LHCN-M2 (cell line): ENCODE measurements at regions not wholly inside any gene's neighbourhood (a gene's known extent, or its start where the extent isn't known, plus 50 kb on each side); places are given as distances from the start of the nearest gene placed in this dataset.
A peak's percentile ranks its signal among the peaks of the same experiment; 100 is the strongest.

Experiments used
- DNase-seq: peaks from one replicate; pipeline ENCODE4 v3.0.0-alpha.2; 2012; ENCODE audit warnings: low read depth

DNA sequence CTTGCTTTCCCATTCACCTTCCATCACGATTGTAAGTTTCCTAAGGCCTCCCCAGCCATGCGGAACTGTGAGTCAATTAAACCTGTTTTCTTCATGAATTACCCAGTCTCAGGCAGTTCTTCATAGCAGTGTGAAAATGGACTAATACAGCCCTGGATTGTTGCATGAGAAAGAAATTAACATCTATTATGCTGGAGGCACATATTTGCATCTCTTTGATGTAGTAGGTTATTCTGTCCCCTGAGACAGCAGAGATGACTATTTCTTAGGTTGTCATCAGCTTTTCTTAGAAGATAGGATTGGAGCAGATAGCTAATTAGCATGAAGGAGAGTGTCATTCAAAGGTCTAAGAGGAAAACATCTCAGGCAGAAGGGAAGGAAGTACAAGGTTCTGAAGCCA lies 166.2 kb downstream of the OMA1 start:
- DNase-seq: no peak

DNA sequence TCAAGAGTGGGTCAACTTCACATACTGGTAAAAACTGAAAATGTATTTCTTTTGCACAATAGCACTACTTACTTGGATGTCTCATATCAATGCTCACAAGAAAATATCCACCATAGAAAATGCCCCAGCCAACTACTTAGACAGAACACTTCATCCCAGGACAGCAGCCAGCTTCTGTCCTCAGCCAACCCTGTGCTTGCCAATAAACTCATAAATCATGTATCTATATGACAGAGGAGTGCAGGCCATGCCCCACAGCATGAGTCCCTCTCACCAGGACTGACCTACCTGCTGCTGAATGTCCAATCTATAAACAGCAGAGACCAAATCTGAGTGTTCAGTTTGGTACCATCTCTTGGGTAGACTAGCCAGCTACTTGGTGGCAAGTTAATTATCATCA lies 179.3 kb downstream of the OMA1 start:
- DNase-seq: no peak

DNA sequence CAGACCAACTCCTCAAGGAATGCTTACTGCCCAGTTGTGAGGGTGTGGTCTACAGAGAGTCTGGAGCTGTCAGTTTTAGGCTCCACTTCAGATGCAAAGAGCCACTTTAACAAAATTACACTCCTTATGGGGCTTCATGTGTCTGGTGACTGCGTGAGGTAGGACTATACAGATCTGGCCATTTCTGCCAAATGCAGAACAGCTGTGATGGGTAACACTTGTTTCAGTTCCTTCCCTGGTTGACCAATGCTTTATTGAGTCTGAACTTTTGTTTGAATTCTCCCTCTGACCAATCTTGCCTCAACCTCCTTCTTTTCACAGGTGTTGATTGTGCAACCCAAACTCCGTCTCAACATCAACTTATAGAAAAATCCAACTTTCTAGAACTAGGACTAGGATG lies 181.2 kb downstream of the OMA1 start:
- DNase-seq: no peak

DNA sequence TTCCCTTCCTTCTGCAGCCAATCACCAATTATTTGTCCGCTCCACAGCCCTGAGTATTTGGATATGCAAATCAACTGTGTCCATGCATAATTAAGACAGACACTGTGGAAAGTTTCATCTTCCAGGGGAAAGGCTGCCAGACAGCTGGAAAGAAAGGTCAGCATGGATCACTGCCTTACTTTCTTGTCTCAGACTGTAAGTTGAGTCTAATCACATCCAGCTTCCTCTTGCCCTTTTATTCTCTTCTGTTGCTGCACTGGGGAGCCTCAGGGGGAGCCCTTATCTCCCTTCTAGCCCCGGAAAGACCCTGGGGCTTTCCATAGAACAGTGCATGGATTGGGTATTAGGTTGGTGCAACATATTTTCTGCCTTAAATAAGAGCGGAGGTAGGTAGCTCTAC lies 182.9 kb downstream of the OMA1 start:
- no peak for DNase-seq

DNA sequence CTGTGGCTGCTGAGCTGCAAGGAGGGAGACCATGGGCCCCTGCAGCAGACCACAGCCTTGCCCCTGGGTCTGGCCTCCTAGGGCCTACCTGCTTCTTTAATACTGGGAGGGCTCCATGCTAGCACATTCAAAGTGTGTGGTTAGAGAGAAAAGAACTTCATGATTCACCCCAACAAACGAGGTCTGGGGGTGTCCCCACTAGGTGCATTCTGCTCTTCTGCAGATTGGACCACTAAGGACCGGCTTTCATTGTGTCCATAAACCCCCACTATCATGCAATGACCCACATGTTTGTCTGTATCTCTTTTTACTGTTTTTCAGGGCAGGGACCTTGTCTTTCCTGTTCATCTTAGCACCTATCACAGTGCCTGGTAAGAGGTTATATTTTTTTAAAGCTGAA lies 185.4 kb downstream of the OMA1 start:
- DNase-seq: no peak

DNA sequence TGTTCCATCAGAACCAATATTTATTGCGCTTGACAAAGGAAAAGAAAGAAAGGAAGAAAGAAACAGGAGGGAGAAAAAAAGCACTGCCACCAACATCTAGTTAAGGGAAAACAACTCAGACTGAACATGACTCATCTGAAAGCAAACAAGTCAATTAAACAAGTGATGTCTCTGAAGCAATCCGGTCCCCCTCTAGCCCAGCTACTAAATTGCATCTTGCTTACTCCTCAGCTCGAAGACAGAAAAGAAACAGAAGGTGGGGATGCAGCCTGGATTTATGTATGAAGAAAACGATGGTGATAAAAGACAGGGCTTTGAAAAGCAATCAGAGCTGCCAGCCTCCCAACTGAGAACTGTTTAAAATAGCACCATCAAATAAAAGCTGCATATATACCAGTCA lies 188.2 kb downstream of the OMA1 start:
- peak; percentile 8 for DNase-seq

DNA sequence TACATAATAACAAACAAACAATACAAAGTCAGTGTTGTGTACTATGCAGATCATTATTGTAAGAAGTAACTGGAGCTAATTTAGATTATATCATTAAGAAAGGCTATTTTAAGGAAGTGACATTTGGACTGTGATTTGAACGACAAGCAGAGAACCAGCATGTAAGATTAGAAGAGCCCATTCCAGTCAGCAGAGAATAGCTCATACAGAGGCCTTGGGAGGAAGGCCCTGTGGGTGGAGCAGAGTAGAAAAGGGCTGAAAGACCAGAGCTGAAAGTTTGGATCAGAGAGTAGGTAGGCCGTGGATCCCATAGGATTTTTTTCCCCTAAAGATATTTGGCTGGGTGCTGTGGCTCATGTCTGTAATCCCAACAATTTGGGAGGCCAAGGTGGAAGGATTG lies 190.1 kb downstream of the OMA1 start:
- DNase-seq: no peak

DNA sequence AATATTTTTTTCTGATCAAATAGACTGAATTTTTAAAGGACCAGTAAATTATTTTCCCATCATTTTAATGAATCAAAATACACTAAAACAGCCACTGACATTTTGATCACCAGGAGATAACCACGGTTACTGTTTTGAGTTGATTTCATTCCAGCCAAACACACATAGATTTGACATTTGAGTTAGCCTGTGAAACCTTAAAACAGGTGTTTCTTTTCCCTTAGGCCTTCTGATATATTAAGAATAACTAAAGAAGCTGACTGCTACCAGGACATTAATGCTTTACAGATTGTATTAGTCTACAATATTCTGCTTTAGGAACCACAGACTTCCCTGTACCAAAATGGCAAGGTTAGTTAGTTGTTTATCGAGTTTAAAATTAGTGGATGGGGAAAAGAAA lies 193.4 kb downstream of the OMA1 start:
- no peak for DNase-seq

DNA sequence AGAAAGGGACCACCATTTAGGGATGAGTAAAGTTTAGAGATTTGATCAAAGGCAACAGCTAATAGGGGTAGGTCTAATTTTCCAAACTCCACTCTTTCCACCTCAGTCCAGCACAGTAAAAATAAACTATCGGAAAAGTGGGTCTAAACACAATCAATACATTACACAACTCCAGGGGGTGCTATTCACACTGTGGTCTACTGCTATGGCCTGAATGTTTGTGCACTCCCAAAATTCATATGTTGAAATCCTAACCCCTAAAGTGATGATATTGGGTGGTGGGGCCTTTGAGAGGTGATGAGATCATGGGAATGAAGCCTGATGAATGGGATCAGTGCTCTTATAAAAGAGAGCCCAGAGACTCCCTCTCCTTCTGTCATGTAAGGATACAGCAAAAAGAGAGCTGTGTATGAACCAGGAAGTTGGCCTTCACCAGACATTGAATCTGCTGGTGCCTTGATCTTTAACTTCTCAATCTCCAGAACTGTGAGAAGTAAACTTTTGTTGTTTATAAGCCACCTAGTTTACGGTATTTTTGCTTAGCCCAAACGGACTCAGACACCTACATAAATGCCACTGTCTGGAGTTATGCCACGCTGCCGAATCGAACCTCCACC lies 193.9 kb downstream of the OMA1 start:
- no peak for DNase-seq

DNA sequence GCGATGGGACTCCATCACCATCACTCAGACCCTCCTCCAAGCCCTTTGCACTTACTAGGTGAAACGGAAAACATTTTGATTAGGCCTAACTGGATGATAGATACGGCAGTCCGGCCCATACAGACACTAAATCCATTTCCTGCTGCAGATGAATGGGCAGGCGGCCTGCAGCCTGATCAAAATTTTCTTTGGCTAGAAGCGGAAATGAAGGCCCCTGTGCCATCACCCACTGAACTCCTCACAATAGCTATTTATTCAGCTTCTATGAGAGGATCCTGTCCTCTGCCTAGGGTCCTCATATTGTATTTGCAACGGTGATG lies 200.5 kb downstream of the OMA1 start:
- no peak for DNase-seq

DNA sequence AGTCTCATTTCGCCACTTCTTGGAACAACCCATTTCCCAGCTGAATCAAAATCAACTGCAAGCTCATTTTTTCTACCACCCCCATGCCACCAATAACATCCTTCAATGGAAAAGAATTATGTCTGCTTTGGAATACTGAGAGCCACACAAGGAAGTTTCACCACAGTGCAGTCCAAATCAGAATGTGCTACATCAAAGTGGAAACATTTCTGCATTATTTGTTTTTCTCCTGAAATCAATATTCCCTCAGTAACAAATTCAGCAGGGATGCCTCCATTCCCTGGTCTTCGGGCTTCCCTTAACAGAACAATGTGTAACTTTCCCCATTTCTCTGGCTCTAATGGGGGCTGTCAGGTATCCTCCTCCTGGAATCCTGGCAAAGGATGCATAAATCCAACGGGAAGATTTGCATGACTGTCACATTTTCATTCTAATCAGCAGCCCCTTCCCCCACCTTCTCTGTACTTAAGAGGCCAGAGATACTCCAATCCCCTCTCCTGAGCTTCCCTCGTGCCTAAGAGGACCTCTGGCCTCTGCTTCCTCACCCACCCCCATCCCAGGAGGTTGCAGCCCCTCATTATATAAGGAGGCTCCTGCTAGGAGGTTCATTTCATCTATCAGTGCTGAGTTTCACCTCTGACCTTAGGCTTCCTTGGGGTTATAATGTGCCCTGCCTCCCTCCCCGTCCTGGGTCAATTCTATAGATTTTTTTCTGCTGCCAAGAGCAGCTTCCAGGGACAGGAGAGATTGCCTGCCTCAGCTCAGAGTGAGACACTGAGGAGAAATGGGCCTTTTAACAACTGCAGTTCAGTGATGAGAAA lies 201.1 kb downstream of the OMA1 start:
- no peak for DNase-seq

DNA sequence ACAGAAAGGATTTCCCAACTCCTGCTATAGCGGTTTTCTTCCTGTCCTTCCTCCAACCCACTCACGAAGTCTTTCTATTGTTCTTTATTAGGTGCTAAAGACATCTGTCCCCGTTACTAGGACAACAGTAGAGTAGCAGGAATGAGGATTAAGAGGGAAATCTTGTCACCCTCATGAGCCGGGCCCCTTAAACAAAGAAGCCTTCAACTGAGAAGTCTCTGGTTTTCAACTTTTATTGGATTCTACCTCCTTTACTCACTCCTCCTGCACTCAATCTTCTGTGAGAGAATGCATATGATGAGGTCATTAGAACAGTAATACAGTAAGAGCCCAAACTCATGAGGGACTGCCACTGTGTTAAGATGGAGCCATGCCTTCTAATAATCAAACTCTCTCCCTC lies 206.3 kb downstream of the OMA1 start:
- DNase-seq: no peak

DNA sequence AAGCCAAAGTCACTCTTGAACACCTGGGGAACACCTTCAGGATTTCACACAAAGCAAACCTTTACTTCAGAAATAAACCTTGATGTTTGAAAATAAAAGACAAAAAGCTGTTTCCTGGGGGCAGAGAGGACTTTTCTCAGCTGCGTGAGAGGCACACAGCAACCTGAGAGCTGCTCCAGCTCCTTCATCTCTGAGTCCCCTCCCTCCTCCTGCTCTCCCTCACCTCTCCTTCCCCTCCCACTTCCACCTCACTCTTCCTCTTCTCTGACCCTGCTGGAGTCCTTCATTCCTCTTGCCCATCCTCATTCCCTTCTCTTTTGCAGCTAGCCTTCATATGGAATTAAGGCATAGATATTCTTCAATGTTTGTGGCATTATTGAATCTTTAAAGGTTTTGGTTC lies 208.4 kb downstream of the OMA1 start:
- no peak for DNase-seq

DNA sequence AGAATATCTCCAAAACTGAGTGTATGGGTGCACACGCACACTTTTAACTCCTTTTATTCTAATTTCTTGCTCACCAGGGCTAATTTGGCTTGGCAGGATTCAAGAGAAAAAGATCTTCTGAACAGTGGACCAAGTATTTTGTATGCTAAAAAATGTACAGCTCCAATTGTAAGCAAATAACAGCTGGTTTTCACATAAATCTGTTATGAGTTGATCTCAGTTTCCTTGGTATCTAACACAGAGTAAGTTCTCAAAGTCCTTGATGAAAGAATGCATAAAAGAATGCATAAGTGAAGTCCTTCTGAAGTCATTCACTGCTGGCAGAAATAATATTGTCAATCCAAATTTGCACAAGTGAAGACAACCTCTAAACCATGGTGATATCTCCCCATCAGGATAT lies 213.0 kb downstream of the OMA1 start:
- DNase-seq: no peak

DNA sequence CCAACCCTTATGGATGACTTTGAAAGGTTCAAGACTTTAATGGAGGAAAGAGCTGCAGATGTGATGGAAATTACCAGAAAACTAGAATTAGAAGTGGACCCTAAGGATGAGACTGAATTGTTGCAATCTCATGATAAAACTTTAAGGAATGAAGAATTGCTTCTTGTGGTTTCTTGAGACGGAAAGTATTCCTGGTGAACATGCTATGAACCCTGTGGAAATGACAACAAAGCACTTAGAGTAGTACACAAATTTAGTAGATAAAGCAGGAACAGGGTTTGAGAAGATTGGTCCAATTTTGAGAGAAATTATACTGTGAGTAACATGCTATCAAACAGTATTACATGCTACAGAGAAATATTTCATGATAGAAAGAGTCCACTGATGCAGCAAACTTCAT lies 215.4 kb downstream of the OMA1 start:
- no peak for DNase-seq

DNA sequence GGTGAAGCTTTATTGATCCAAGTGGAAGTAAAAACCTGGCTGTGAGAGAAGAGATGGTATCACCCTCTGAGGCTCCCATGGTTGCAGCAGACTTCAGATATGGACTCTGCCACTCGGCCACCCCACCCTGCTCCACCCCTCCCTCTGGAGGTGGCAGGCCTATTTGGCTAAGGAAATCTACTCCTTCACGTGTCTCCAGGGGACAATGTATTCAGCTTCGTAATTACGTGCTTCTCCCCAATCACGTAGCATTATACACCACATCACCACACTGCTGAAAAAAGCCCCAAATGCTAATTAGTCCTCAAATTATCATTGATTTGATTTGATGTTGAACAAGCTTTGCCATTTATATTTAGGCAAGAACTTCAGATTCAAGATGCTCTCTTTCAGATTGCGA lies 220.7 kb downstream of the OMA1 start:
- no peak for DNase-seq

DNA sequence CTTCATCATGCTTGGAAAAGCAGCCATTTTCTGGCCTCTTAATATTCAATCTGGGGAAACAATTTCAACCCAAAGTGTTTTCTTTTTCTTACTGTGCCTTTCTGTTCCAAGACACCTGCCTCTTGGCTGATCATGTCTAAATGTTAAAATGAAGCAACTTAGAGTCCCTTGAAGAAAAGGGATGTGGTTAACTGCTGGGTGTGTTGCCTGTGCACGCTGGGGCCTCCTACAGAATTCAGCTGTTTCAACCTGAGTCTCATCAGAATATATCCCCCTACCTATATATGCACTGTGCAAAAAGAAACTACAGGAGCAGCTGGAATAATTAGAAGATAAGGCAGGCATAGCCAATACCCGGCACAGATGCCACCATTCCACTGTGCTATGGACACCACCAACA lies 222.0 kb downstream of the OMA1 start:
- no peak for DNase-seq

DNA sequence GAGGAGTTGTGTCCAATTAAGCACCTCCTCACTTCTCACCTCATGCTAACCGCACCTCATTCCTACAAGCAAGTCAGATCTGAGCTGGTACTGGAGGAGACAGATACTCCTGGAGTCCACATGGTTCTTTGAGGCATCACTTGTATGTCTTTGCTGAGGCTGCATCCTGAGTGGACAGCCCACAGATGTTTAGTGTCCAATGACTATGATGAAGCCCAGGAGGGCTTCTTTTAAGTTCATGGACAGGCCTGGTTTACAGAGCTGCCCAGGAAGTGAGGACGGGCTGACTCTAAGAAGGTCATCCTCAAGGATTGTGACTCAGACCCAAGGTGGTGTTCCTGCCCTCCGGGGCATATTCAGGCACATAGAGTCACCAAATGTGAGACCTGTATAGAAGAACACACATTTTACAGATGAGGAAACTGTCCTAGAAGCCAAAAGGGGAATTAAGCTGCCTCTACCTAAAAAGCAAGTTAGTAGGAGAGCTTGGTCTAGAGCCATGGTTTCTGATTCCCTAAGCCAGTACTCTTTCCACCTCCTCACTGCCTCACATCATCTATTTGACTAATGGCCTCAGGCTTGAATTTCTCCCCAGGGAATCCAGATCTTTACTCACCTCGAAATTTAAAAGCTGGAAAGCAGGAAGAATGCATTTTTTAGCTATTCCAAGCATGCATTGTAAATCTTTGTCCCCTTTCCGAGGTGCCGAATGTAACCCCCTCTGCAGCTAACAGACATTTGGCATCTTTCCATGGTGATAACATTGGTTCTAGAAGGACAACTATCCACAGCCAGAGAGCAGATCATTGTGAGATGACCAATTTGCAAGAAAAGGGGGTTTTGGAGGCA lies 228.1 kb downstream of the OMA1 start:
- no peak for DNase-seq

DNA sequence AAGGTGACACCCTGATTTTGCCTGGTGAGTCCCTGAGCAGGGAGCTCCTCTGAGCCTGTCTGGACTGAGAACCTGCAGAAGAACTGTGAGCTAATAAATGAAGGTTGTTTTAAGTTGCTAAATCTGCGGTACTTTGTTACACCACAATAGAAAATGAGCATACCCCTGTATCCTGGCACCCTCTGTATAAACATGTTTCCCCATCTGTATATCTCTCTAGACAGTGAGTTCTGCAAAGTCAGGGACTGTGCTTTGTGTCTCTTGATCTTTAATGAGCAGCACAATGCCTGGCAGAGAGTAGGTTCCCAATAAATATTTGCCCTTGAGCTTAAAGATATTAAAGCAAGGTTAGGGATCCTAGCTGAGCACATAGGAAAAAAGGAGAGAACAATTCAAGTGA lies 228.8 kb downstream of the OMA1 start:
- DNase-seq: no peak

DNA sequence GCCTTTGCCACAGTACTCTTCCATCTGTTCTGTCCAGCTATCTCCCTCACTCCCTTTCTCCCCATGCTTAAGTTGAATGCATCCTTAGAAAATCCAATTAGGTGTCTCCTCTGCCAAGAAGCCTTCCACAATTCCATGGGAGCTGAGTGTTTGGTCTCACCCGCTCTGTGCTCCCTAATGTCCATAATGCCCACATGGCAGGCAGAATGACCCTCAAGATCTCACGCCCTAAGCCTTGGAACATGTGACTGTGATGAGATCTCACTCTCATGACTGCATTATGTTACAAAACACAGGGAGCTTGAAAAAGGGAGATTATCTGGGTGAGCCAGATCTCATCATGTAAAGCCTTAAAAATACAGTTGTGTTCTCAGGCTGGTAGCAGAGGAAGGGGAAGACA lies 229.4 kb downstream of the OMA1 start:
- DNase-seq: no peak

DNA sequence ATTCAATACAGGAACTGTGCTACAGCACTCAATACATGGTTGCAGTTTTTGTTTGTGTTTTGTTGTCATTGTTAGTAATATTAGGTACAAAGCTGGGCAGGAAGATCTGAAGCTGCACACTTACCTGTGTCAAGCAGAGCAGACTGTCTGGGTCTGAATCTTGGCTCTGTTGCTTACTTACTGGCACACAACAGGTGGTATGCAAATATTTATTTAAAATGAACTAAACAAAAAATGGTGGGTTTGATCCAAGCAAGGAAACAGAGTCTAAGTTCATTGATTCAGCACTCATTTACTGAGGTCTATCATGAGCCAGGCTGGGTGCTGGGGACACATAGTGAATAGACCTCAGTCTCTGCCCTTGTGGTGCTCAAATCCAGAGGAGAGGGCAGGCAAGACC lies 230.4 kb downstream of the OMA1 start:
- no peak for DNase-seq

DNA sequence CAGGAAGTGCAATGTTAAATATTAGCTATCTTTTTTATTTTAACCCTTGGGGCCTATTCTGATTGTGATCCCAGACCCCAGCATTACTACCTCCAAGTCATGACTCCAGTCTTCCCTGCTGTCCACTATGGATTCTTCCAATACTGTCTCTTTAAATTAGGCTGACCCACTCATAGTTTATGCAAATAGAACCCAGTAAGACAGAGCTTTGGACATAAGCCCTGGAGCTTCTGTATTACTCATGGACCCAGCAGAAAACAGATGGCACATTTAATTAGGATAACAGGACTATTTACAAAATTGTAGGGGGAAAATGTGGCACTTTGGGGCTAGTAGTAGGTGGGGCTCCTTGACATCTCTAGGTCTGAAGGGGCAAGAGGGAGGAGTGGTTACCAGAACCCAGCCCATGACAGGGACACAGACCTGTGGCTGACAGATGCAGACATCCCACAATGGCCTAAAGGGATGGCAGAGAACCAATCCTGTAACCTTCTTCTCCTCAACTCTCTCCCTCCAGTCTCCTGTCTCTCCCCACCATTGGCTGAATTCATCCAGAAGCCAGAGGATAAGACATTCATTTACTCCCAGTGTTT lies 233.5 kb downstream of the OMA1 start:
- DNase-seq: no peak

DNA sequence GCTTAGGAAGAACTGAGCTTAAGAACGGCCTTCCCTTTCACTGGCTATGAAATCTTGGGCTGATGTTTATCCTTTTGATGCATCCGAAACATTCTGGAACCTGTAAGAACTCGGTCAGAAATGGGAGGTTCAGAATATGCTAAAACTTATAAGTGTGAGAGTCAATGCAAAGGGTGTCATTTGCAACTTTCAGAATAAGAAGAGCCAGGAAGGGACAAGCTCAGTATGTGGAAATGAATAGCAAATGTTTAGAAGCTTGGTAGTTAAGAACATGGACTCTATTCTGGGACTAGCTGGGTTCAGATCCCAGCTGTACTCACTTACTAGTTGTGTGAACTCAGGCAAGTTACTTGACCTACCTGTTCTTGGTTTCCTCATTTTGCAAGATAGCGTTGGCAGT lies 234.1 kb downstream of the OMA1 start:
- no peak for DNase-seq
